NT2/D1 (cell line): ENCODE measurements at regions not wholly inside any gene's neighbourhood (a gene's known extent, or its start where the extent isn't known, plus 50 kb on each side); places are given as distances from the start of the nearest gene placed in this dataset.
"Not testable (repeated sequence)": the region's sequence is repeated elsewhere in the genome, so short reads cannot be mapped to it uniquely, and the experiment has no call there.

Experiments used
- DNase-seq: peaks from one replicate; pipeline ENCODE4 v3.0.0-alpha.2; 2011; ENCODE audit warnings: low read depth, low spot score
- H3K27me3 ChIP-seq: 2 replicates; pipeline ENCODE4 v1.6.0; 2011; ENCODE audit warnings: mild to moderate bottlenecking; ENCODE audit not compliant: insufficient read length, insufficient read depth
- H3K36me3 ChIP-seq: 2 replicates; pipeline ENCODE4 v1.6.1; 2011; ENCODE audit warnings: mild to moderate bottlenecking, low read length, mixed read lengths; ENCODE audit not compliant: insufficient read depth, insufficient read length
- H3K4me1 ChIP-seq: 2 replicates; pipeline ENCODE4 v1.5.1; 2011; ENCODE audit not compliant: insufficient read depth, insufficient read length
- H3K4me3 ChIP-seq: 2 replicates; pipeline ENCODE4 v1.5.1; 2011; ENCODE audit warnings: low read depth; ENCODE audit not compliant: insufficient read length
- H3K9ac ChIP-seq: 2 replicates; pipeline ENCODE4 v1.6.0; 2011; ENCODE audit warnings: low read depth; ENCODE audit not compliant: insufficient read length
- H3K9me3 ChIP-seq: 2 replicates; pipeline ENCODE4 v1.5.1; 2011; ENCODE audit warnings: mild to moderate bottlenecking, low read length; ENCODE audit not compliant: insufficient read depth
- SUZ12 ChIP-seq: IDR thresholded peaks from 2 replicates; pipeline ENCODE4 v1.6.1; 2011; ENCODE audit not compliant: insufficient read length, insufficient read depth; ENCODE audit errors: extremely low read depth
- YY1 ChIP-seq: IDR thresholded peaks from 2 replicates; pipeline ENCODE4 v1.6.1; 2011; ENCODE audit not compliant: insufficient read length, insufficient read depth
- ZNF274 ChIP-seq: IDR thresholded peaks from 2 replicates; pipeline ENCODE4 v1.6.1; 2011; ENCODE audit warnings: mild to moderate bottlenecking, low read depth, low read length

GRCh38 chr5:68114378-68115040 lies 101.0 kb upstream of the PIK3R1 start:
- no peak overlapping the region for H3K9ac ChIP-seq
- no peak for DNase-seq
- no peaks in the 10 kb centered on the region for H3K27me3 ChIP-seq
- no peaks in the 10 kb centered on the region for H3K4me1 ChIP-seq
- TF ChIP-seq SUZ12 (no peak), YY1 (no peak), ZNF274 (no peak)
- H3K9me3 ChIP-seq: no peaks in the 10 kb centered on the region
- no peaks in the 10 kb centered on the region for H3K36me3 ChIP-seq
- H3K4me3 ChIP-seq: no peak overlapping the region

- DNase-seq: no peak
- H3K36me3 ChIP-seq: no peaks in the 10 kb centered on the region
- TF ChIP-seq SUZ12 (no peak), YY1 (no peak), ZNF274 (no peak)
- no peak overlapping the region for H3K4me3 ChIP-seq
- H3K9ac ChIP-seq: no peak overlapping the region
- no peaks in the 10 kb centered on the region for H3K27me3 ChIP-seq
- H3K4me1 ChIP-seq: no peaks in the 10 kb centered on the region
- no peaks in the 10 kb centered on the region for H3K9me3 ChIP-seq
These were observed 102.9 kb upstream of the PIK3R1 start for GRCh38 chr5:68112658-68113057.

- H3K4me3 ChIP-seq: no peak overlapping the region
- no peak for TF ChIP-seq SUZ12
- no peak for TF ChIP-seq ZNF274
- no peak for TF ChIP-seq YY1
- no peaks in the 10 kb centered on the region for H3K36me3 ChIP-seq
- no peak for DNase-seq
- H3K27me3 ChIP-seq: no peaks in the 10 kb centered on the region
- H3K4me1 ChIP-seq: no peaks in the 10 kb centered on the region
- no peak overlapping the region for H3K9ac ChIP-seq
- no peaks in the 10 kb centered on the region for H3K9me3 ChIP-seq
These were observed 104.7 kb upstream of the PIK3R1 start for GRCh38 chr5:68110894-68111293.

GRCh38 chr5:68110264-68110663 lies 105.3 kb upstream of the PIK3R1 start:
- Histone ChIP-seq H3K36me3 (no peaks in the 10 kb centered on the region), H3K4me3 (no peak overlapping the region), H3K9ac (no peak overlapping the region), H3K9me3 (no peaks in the 10 kb centered on the region), H3K4me1 (no peaks in the 10 kb centered on the region), H3K27me3 (no peaks in the 10 kb centered on the region)
- TF ChIP-seq SUZ12 (no peak), YY1 (no peak), ZNF274 (no peak)
- no peak for DNase-seq

GRCh38 chr5:68104217-68104616 lies 111.3 kb upstream of the PIK3R1 start:
- H3K4me1 ChIP-seq, H3K36me3 ChIP-seq: not testable (repeated sequence)

GRCh38 chr5:68103297-68103696 lies 112.3 kb upstream of the PIK3R1 start:
- H3K4me3 ChIP-seq, H3K27me3 ChIP-seq, H3K4me1 ChIP-seq, H3K9ac ChIP-seq, H3K9me3 ChIP-seq, H3K36me3 ChIP-seq, DNase-seq: not testable (repeated sequence)

More at GRCh38 chr5:68104217-68104616, 111.3 kb upstream of the PIK3R1 start:
- H3K27me3 ChIP-seq, H3K9me3 ChIP-seq, H3K9ac ChIP-seq, H3K4me3 ChIP-seq, DNase-seq: not testable (repeated sequence)

- TF ChIP-seq SUZ12 (no peak), ZNF274 (no peak), YY1 (no peak)
- Histone ChIP-seq H3K9me3 (no peaks in the 10 kb centered on the region), H3K9ac (no peak overlapping the region), H3K27me3 (no peaks in the 10 kb centered on the region), H3K4me1 (no peaks in the 10 kb centered on the region), H3K4me3 (no peak overlapping the region), H3K36me3 (no peaks in the 10 kb centered on the region)
- DNase-seq: no peak
These were observed 116.2 kb upstream of the PIK3R1 start for GRCh38 chr5:68099327-68099726.

- H3K4me3 ChIP-seq: no peak overlapping the region
- H3K9me3 ChIP-seq: 0 out of 2 replicates have a peak, but pooled peaks cover 5% of the 10 kb centered on the region
- no peak for DNase-seq
- no peaks in the 10 kb centered on the region for H3K36me3 ChIP-seq
- H3K4me1 ChIP-seq: no peaks in the 10 kb centered on the region
- no peak overlapping the region for H3K9ac ChIP-seq
- TF ChIP-seq ZNF274 (no peak), YY1 (no peak), SUZ12 (no peak)
- H3K27me3 ChIP-seq: no peaks in the 10 kb centered on the region
These were observed 121.9 kb upstream of the PIK3R1 start for GRCh38 chr5:68093455-68094159.
